ENCODE measurements at regions not wholly inside any gene's neighbourhood (a gene's known extent, or its start where the extent isn't known, plus 50 kb on each side); places are given as distances from the start of the nearest gene placed in this dataset.

GRCh38 chr4:138673053-138673452 lies 342.5 kb upstream of the NOCT start:
- H3K27ac ChIP-seq = no peak overlapping the region
- TF ChIP-seq CTCF (conservative IDR thresholded peaks at IDR 0.05) = no peak

GRCh38 chr4:138672393-138672976 lies 343.1 kb upstream of the NOCT start:
- TF ChIP-seq CTCF (conservative IDR thresholded peaks at IDR 0.05) = no peak

DNA sequence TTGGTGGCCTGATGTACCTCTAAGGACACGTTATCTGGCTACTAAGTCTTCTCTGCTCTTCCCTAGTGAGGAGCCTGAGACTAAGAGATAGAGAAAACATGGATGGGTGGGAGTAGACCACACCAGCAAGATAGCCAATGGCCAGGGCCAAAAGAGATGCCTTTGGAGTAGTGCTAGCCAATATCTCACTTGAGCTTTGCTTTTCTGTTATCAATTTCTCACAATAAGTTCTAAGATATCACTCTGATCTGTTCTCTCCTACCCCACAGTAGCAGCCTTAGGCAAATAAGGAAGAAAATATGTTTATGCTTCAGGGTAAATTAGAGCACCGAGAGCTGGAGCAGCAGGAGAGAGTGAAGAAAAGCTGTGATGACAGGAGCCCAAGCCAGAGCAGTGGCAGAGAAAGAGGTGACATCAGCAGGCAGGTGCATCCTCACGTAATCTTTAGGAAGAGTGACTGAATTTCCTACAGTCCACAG lies 343.9 kb upstream of the NOCT start:
- H3K27ac ChIP-seq = no peak overlapping the region
- no peak for TF ChIP-seq CTCF (conservative IDR thresholded peaks at IDR 0.05)

More at GRCh38 chr4:138672393-138672976, 343.1 kb upstream of the NOCT start:
- H3K27ac ChIP-seq = no peak overlapping the region

DNA sequence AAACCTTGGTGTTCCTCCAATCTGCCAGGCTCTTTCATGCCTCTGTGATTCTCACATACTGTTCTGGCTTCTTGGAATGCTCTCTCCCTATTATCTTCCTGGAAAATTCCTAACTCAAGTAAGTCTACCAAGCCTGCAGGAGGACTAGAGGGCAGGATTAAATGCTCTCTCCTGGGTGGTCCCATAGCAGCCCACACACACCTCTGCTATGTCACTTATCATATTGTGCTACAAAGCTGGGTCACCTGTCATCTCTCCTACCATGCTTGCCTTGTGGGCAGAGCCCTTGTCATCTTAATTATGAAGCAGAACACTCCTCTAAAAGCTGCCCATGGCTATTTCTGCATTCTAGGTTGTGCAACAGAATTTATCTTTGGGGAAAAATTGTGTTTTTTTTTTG lies 344.5 kb upstream of the NOCT start:
- H3K27ac ChIP-seq = no peak overlapping the region
- no peak for TF ChIP-seq CTCF (conservative IDR thresholded peaks at IDR 0.05)

- no peak overlapping the region for H3K27ac ChIP-seq
- TF ChIP-seq CTCF (conservative IDR thresholded peaks at IDR 0.05) = no peak
These were observed 344.9 kb upstream of the NOCT start for GRCh38 chr4:138670681-138671080.

DNA sequence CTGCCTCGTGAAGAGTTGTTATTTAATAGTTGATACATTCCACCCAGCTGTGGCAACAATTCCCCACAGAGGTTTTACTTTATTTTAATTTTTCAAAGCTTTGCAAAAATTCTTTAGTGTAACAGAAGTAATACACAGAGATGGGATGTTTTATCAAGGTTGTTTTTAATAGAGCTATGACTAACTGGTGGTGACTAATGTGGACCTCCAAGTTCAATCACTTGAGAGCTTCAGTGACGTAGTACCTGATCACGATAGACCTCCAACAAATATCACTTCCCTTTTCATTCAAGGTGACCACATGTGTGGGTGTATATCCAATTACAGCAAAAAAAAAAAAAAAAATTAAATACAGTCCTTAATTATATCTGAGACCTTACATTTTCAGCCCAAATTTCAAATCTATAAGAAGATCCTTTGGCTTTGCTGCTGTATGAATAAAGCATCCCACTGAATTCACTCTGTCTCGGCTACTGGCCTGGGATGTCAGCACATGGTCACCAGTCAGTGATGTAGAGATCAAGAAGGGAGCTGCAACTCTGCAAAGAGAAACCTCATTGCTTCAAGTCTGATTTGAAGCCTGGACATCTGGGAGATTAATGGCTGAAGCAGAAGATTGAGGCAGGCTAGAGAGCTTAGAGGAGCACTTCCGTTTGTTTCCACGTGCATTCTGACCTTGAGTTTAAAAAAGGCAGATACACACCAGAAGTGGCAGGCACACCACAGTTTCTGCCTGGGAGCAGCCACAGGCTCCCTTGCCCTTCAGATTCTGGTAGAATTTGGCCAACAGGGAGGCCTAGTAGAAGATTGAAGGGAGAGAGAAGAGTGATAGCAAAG lies 345.9 kb upstream of the NOCT start:
- H3K27ac ChIP-seq = no peak overlapping the region
- TF ChIP-seq CTCF (conservative IDR thresholded peaks at IDR 0.05) = no peak

- TF ChIP-seq CTCF (conservative IDR thresholded peaks at IDR 0.05) = no peak
These were observed 347.3 kb upstream of the NOCT start for GRCh38 chr4:138668309-138668708.

More at GRCh38 chr4:138668309-138668708, 347.3 kb upstream of the NOCT start:
- H3K27ac ChIP-seq = no peak overlapping the region

Measured in VCaP (cell line).